Stimulated activated CD8-positive, alpha-beta memory T cell treated with anti-CD3 and anti-CD28 coated beads, Interleukin-4, amount 100 ng/mL, for 1 hour (primary cell): ENCODE measurements at regions not wholly inside any gene's neighbourhood (a gene's known extent, or its start where the extent isn't known, plus 50 kb on each side); places are given as distances from the start of the nearest gene placed in this dataset.
"Not testable (repeated sequence)": the region's sequence is repeated elsewhere in the genome, so short reads cannot be mapped to it uniquely, and the experiment has no call there.

ENCODE experiments used
- DNase-seq, 2 donors: peaks; one replicate each; pipeline ENCODE4 v3.0.0-alpha.2; 2020; ENCODE audit warnings: low read depth in 2 of 2, low spot score in 1 of 2

DNA sequence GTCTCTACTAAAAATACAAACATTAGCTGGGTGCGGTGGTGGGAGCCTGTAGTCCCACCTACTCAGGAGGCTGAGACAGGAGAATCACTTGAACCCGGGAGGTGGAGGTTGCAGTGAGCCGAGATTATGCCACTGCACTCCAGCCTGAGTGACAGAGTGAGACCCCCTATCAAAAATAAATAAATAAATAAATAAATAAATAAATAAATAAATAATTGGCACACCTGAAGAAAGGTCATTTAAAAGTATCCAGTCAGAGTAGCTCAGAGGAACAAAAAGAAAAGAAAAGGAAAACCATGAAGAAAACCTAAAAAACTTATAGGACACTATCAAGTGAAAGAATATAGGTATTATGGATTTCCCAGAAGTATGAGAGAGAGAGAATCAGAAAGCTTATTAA is 330.1 kb upstream of the AR start:
- not testable (repeated sequence) for DNase-seq

DNA sequence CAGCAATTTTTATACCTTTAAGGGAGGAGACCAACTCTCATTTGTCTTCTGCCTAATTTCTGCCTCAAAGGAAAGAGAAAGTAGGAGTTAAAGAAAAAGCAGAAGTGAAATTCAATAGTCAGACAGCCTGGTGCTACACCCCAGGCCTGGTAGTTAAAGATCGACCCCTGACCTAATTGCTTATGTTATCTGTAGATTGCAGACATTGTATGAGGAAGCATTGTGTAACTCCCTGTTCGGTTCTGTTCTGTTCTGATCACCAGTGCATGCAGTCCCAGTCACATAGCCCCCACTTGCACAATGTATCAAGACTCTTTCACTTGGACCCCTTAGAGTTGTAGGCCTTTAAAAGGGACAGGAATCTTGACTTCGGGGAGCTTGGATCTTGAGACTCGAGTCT is 335.9 kb upstream of the AR start:
- no peak for DNase-seq

DNA sequence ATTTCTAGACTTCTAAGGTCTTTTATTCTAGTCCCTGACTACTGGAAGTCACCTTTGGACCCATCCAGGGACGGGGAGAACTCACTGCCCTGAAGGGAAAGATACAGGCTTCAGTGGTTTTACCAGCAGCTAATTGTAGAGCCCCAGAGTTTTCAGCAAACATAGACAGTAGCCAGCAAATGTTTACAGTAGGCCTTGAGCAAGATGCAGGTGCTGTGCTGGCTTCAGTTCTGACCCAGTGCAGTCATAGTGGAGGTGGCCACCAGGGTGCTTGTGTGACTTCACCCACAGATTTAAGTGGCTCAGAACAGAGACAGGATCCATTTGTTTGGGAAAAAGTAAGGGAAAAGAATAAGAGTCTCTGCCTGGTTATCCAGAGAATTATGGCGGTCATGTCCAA is 384.4 kb upstream of the AR start:
- DNase-seq = no peak

DNA sequence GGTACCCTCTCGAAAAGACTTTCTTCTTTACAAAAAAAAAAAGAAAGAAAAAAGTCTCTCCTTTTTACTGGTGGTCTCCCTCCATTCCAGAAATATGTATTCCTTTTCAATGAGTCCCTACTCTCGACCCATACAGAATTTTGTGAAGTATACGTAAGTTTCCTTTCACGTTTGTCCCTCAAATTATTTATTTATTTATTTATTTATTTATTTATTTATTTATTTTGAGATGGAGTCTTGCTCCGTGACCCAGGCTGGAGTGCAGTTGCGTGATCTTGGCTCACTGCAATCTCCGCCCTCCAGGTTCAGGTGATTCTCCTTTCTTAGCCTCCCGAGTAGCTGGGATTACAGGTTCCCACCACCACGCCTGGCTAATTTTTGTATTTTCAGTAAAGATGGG is 429.2 kb upstream of the AR start:
- no peak for DNase-seq

DNA sequence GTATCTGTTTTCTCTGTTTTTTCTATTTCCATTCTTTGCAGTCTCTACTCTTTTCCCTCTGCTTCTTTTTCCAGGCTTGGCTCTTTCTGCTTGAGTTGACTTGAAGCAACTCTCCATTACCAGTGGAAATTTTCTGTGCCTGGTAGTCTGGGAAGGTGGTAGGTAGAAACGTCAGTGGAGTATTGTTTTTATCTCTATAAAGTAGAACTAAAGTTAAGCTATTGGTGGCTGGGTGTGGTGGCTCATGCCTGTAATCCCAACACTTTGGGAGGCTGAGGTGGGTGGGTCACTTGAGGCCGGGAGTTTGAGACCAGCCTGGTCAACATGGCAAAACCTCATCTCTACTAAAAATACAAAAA is 438.1 kb upstream of the AR start:
- DNase-seq = no peak

DNA sequence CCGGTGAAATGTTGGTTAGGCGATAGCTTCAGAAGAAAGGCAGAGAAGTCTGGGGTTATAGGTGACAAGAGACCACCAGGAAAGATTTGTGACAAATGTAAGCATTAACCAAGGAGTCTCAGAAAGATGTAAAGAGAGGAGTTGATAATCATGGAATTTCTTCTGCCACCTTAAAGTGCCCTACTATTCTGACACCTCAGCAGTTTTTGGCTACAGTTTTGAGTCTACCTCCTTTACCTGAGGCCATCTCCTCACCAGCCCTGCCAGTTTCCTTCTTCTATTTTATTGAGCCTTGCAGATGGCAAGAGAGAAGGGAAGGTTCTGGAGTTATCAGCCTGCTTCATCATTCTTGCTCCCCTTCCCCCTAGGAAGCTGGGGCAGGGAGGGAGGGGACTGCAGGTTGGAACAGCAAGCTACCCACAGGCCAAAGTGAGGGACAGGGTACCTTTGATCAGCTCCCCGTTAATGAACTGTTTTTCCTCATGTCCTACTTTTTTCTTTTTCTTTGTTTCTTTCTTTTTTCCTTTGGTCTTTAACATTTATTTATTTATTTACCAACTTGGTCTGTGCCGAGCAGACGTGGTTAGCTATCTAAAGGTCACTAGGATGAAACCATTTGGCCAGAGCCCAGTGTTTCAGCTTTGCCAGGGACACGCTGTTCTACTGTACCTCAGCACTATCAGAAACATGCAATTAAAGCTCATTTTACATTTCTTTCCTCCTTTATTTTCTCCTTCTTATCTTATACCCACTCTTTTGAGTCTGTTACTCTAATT is 438.7 kb upstream of the AR start:
- DNase-seq = no peak

DNA sequence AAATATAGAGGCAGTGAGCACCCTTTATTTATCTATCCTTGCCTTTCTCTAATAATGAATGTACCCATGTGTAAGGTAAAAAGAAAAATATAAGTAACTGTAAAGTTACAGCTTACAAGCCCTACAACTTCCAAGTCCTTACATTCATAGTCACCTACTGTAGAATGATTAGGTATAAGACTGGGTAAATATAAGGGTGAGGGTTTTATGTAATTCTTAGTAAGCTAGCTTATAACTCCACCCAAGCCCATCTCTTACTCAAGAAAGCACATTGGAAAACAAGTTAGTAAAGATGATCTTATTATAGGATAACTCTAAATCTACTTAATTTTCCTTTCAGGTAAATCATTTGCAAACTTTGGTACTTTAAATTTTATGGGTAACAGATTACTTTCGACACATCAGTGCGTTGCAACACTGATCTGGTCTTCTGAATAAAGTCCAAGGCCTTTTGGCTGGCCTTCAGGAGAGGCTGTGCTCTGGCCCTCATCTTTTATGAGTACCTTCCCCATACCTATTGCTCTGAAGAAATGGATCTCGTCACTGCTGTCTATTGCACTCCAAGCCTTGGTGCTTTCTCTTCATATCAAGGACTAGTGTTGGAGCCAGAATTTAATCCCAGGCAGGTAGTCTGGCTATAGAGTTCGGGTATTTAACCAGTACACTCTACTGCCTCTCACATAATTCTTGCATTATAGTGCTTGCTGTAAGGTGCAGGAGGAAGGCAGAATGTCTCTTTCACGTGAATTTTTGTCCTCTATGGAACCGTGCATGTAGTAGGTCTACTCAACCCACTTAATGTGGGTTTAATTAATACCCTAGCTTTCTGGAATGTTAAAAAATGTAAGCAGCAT is 443.6 kb upstream of the AR start:
- DNase-seq = no peak

DNA sequence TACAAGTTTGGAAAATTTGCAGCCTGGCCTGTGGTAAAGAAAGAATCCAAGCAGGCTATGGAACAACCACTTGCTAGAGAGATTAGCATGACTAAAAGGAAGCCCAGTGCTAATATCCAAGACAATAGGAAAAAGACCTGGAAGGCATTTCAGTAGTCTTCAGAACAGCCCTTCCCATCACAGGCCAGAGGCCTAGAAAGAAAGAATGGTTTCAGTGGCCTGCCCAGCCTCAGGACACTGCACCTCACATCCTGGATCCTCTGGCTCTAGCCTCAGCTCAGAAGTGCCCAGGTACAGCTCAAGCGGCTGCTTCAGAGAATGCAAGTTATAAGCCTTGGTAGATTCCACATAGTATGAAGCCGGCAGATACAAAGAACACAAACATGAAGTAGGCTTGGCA is 449.8 kb upstream of the AR start:
- no peak for DNase-seq

DNA sequence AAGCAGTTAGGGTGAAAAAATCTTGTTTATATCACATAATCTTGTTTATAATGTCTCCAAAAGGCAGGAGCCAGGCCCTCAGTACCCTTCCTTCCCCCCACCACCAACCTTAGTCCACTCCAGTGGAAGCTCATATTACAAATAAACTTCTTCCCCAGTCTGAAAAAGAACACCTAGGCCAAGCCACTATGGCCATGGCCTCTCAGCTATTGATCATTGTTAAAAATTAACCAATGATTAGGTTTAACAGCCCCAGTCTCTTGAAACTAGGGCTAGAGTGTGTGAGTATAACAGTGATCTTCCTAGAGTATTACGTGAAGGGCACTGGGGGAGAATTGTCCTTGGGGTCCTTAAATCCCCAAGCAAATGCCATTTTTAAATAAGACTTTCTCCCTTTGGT is 411.9 kb upstream of the EDA2R start:
- DNase-seq = no peak

DNA sequence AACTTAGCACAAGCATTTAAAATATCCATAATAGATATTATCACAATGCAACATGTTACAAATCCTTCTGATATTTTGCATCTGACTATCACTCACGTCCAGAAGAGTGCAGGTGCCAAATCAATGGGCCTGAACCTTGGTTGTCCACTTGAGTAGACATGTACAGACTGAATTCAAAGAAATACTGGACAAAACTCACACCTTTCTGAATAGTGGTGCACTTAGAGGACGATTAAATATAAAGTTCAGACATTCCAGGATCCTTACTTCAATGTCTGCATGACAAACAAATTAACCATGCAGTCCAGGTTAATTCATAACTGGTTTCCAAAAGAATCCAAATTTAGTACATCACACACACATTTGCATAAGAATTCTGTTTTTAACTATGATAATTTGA is 406.0 kb upstream of the EDA2R start:
- no peak for DNase-seq

DNA sequence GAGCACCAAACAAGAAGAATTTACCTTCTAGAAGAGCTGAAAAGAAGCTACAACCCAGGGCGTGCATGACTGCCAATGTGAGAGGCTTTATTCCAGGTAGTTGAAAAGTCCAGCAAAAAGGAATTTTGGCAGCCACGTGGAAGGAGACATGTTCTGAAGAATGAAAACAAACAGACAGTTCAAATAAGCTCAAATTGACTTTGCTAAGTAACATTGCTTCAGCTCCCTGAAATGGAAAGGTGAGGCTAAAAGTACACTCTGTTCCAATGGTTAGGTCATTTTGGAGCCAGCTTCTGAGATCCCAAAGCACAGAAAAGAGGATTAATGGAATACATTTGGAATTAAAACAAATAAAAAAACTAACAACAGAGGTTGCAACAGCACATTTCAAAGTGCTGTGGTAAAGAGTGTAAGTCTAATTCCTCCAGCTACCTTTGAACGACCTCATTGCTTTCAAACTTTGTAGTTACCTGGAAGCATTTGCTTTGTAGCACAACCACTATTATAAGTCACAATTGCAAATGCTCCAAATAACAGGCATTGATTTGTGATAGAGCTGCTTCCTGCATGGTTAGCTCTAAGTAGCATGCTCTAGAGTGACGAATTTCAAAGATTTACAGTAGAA is 405.3 kb upstream of the EDA2R start:
- no peak for DNase-seq

DNA sequence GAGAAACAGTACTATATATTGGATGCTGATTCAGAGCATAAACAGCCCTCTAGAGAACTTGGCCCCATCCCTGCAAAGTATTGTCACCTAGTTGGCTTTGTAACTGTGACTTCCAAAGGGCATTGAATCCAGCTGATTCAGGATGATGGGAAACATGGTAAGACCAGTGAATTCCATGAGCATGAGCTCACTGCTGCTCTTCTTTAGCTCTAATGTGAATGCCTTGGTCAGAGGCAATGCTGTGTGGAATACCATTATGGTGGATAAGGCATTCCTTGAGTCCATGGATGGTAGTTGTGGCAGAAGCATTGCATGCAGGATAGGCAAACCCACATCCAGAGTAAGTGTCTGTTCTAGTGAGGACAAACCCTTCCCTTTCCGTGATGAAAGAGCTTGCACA is 365.6 kb upstream of the EDA2R start:
- DNase-seq = no peak

DNA sequence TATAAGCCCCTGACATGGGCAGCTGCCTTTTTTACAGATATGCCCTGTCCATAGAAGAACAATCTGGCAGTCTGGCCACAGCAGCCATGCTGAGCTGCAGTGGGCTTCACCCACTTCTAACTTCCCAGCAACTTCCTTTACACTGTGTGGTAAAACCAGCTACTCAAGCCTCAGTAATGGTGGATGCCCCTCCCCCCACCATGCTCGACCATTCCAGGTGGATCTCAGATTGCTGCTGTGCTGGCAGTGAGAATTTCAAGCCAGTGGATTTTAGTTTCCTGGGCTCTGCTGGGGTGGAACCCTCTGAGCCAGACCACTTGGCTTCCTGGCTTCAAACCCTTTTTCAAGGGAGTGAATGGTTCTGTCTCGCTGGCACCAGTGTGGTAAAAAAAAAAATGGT is 355.9 kb upstream of the EDA2R start:
- DNase-seq = no peak

DNA sequence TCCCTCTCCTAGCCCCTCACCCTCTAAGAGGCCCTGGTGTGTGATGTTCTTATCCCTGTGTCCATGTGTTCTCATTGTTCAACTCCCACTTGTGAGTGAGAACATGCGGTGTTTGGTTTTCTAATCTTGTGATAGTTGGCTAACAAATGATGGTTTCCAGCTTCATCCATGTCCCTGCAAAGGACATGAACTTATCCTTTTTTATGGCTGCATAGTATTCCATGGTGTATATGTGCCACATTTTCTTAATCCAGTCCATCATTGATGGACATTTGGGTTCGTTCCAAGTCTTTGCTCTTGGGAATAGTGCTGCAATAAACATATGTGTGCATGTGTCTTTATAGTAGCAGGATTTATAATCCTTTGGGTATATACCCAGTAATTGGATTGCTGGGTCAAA is 353.2 kb upstream of the EDA2R start:
- not testable (repeated sequence) for DNase-seq

DNA sequence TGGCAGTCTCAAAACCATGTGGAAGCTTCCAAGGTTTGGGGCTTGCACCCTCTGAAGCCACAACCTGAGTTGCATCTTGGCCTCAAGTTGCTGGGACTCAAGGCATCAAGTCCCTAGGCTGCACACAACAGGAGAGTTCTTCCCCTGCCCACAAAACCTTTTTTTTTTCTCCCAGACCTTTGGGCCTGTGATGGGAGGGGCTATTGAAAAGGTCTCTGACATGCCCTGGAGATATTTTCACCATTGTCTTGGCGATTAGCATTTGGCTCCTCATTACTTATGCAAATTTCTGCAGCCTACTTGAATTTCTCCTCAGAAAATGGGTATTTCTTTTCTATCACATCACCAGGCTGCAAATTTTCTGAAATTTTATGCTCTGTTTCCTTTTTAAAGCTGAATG is 349.5 kb upstream of the EDA2R start:
- DNase-seq = no peak

DNA sequence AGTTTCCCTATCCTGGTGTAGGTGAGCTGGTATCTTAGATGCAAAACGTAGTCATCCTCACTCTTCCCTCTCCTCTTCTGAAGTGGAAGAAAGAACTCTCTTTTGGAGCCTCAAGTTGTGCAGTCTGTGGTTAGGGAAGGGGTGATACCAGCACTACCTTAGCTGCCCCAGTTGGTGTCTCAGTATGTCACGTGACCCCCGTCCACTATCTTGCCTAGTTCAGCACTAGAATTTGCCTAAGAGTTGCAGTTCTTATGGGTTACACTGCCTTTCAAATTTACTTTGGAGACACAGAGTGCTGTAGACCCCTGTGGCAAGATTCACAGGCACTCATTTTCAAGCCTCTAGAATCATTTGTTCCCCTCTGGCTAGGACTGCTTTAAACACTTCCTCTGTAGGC is 322.8 kb upstream of the EDA2R start:
- no peak for DNase-seq

DNA sequence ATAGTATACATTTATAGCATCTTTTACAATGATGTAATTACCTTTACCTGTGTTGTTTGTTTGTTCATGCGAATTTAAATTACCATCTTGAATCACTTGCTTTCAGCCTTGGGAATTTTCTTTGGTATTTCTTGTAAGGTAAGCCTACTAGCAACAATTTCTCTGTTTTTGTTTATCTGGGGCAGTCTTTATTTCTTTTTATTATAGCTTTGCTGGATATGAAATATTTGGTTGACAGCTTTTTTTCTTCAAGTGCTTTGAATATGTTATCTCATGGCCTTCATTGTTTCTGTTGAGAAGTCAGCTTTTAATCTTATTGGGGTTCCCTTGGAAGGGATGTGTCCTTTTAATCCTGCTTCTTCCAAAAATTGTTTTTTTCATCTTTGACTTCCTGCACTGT is 292.8 kb upstream of the EDA2R start:
- no peak for DNase-seq

DNA sequence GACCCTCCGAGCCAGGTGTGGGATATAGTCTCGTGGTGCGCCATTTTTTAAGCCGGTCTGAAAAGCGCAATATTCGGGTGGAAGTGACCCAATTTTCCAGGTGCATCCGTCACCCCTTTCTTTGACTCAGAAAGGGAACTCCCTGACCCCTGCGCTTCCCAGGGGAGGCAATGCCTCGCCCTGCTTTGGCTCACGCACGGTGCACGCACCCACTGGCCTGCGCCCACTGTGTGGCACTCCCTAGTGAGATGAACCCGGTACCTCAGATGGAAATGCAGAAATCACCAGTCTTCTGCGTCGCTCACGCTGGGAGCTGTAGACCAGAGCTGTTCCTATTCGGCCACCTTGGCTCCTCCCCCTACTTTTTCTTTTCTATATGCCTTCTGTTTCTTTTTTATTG is 291.6 kb upstream of the EDA2R start:
- not testable (repeated sequence) for DNase-seq

DNA sequence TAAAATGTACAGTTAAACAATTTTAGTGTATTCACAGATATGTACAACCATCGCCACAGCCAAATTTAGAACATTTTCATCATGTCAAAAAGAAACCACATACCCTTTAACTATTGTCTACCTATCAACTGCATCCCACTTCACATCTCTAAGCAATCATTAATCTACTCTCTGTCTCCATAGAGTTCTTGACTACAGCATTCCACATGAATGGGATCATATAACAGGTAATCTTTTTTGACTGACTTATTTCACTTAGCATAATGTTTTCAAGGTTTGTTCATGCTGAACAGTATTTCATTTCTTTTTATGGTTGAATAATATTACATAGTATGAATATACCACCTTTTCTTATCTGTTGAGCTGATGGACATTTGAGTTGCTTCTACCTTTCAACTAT is 281.4 kb upstream of the EDA2R start:
- no peak for DNase-seq

DNA sequence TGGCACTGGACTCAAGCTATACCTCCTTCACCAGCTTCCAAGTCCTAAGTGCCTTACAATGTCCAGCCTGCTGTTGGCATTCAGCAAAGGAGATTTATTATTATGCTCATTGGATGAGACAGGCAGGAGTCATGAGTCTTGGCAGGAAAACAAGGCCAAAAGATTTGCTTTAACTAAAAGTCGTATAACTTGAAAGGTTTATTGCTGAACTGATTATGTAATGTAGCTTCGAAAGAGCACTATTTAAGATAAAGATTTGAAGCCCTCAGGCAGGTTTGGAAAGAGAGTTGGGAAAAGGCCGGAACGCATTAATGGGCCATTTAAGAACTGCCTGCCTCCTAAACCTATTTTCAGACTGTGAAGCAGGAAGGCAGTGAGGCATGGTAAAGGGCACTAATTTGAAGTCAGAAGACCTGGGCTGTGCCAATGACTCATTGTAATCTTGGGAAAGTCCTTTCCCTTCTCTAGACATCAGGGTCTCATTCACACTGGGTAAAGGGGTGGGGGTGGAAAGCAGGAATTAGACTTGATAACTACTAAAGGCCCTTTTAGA is 280.5 kb upstream of the EDA2R start:
- no peak for DNase-seq

DNA sequence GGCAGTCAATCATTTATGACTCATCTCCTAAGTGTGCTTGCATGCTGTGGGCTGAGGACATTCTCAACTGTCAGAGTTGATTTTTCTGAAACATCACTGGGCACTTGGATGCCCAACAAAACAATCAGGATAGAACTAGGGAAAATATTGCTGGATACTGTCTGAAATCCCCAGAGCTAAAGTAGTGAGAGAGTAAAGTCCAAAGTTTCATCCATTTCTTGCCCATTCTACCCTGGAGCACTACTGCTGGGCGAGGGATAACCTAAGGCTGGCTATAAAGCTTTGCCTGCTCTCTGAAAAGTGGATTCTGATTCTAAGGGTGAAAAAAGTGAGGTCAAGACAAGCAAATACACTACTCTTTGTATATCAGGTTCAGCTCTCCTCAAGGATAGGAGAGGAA is 279.6 kb upstream of the EDA2R start:
- DNase-seq = no peak

DNA sequence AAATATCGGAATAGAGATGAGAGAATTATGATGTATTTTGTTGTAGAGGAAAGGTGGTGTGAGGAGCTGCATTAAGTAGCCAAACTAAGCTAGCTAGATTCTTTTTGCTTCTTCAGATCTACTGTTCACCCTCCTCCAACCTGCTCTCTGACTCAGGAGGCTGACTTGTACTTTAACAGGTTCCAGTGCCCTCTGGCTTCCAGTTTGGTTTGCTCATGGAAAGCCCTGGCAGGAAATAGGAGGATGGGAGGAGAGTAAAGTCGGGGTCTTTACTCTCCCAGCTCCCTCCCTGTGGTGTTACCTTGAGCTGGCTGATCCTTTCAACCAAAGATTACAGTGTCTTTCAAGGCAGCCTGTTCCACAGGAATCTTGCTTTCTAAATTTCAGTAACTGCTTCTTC is 277.0 kb upstream of the EDA2R start:
- DNase-seq = no peak
